BJ (cell line): ENCODE measurements at regions not wholly inside any gene's neighbourhood (a gene's known extent, or its start where the extent isn't known, plus 50 kb on each side); places are given as distances from the start of the nearest gene placed in this dataset.

Source experiments
- CTCF ChIA-PET: fragments of 350-600 bp; formaldehyde crosslinking; extraction: SDS; loops from one replicate; lab custom pipeline; 2021; ENCODE audit warnings: antibody characterized with exemption, inconsistent platforms; lab: Yijun Ruan, JAX
- POLR2A ChIA-PET: fragments of 300-600 bp; sonication (Branson Sonifier 250); formaldehyde crosslinking; extraction: SDS; loops from one replicate; lab custom pipeline; 2021; ENCODE audit warnings: antibody characterized with exemption; lab: Charles Lee
- DNase-seq: peaks from one replicate; pipeline ENCODE4 v3.0.0-alpha.2; 2011; ENCODE audit warnings: low read depth
- H3K27me3 ChIP-seq: 2 replicates; pipeline ENCODE4 v1.6.0; 2011; ENCODE audit warnings: low read length; ENCODE audit not compliant: control insufficient read depth, insufficient read depth
- H3K36me3 ChIP-seq: 2 replicates; pipeline ENCODE4 v1.5.1; 2011; ENCODE audit warnings: low read length; ENCODE audit not compliant: control insufficient read depth, insufficient read depth
- H3K4me3 ChIP-seq: 2 replicates; pipeline ENCODE4 v1.5.1; 2011; ENCODE audit warnings: low read depth, mild to moderate bottlenecking, control low read depth, low read length
- TF ChIP-seq, protein P1 (sequence below): IDR thresholded peaks from 2 replicates; pipeline ENCODE4 v1.5.1; 2011; ENCODE audit warnings: low read depth, mild to moderate bottlenecking, control low read depth, inconsistent platforms, low read length, moderate library complexity; ENCODE audit not compliant: insufficient read depth

DNA sequence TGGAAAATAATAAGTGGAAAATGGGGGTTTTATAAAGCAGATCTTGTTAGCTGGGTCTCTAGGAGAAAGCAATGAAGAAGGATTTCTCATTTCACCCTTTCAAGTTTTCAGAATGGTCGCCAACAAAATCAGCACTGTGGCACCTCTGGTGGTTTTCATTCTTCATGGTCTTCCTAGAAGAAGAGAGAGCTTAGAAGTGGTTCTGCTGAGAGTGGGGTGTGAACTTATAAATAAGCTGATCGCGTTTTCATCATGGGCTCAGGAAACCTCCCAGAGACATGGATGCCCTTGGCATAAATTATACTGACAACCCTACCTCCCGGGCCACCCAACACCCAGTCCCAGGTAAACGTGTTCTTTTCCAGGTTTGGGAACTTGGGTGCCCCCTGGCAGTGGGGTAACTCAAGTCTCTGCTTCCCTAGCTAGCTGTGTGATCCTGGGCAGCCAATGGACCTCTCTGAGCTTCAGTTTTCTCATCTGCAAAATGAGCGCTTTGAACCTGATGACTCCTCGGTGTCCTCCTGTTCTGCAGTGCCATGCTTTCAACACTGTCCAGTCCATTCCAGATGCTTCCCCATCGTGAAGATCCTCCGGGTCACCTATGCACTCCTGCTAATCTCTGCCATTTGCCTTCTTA lies 72.6 kb upstream of the GRAMD1B start:
- Histone ChIP-seq H3K4me3 (no peak overlapping the region; the same call in 1 of the 2 replicates), H3K27me3 (peaks cover 41% of the 10 kb centered on the region), H3K36me3 (no peaks in the 10 kb centered on the region)
- TF ChIP-seq, protein P1, sequence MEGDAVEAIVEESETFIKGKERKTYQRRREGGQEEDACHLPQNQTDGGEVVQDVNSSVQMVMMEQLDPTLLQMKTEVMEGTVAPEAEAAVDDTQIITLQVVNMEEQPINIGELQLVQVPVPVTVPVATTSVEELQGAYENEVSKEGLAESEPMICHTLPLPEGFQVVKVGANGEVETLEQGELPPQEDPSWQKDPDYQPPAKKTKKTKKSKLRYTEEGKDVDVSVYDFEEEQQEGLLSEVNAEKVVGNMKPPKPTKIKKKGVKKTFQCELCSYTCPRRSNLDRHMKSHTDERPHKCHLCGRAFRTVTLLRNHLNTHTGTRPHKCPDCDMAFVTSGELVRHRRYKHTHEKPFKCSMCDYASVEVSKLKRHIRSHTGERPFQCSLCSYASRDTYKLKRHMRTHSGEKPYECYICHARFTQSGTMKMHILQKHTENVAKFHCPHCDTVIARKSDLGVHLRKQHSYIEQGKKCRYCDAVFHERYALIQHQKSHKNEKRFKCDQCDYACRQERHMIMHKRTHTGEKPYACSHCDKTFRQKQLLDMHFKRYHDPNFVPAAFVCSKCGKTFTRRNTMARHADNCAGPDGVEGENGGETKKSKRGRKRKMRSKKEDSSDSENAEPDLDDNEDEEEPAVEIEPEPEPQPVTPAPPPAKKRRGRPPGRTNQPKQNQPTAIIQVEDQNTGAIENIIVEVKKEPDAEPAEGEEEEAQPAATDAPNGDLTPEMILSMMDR: no peak
- ChIA-PET POLR2A (no interaction called here), CTCF (interaction anchor here (1.2 to 1.7 kb wide), 2 partner anchors 19 to 121 kb away, joined by 3 read pairs; no protein-coding TSS in a partner anchor)
- no peak for DNase-seq

DNA sequence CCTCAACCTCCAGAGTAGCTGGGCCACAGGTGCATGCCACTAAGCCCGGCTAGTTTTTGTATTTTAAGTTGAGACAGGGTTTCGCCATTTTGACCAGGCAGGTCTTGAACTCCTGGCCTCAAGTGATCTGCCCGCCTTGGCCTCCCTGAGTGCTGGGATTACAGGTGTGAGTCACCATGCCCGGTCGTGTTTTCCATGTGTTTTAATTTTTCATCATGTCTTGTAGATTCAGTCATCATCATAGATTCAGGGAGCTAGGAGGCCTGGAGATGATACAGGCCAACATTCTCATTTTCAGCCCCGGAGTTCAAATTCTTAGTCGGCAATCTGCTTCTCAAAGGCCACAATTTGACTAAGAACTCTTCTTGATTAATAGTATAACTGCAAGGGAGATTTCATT lies 73.5 kb upstream of the GRAMD1B start:
- ChIA-PET CTCF (no interaction called here), POLR2A (no interaction called here)
- TF ChIP-seq, protein P1: no peak
- Histone ChIP-seq H3K4me3 (no peak overlapping the region), H3K36me3 (no peaks in the 10 kb centered on the region), H3K27me3 (peaks cover 39% of the 10 kb centered on the region)
- DNase-seq: no peak

DNA sequence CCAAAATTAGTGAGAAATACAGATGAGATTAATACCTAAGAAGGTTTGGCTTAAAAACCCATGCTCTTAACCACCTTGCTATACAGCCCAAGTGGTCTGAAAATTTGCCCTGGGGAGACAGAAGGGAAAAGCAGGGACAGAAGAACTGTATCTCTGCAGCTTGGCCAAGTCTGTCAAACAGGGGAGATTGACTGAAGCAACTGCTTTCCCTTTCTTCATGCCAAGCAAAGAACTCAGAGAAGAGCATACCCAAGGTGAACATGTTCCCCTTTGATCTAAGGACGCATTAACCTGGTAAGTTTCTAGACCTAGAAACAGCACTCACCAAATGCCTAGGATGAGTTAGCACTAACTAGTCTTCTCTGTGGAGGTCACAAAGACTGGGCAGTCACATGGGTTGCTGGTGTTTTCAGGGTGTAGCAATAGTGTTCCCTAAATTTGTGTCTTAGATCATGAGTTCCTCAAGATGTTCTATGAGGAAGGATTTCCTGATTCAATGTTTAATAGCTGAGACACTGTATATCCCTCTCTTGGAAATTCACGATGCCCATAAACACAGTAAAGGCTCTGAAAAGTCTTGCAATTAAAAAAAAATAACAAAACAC lies 75.6 kb upstream of the GRAMD1B start:
- CTCF ChIA-PET: no interaction called here
- no peak for DNase-seq
- Histone ChIP-seq H3K4me3 (no peak overlapping the region), H3K36me3 (no peaks in the 10 kb centered on the region), H3K27me3 (peaks cover 36% of the 10 kb centered on the region)
- POLR2A ChIA-PET: no interaction called here
- TF ChIP-seq, protein P1: no peak

DNA sequence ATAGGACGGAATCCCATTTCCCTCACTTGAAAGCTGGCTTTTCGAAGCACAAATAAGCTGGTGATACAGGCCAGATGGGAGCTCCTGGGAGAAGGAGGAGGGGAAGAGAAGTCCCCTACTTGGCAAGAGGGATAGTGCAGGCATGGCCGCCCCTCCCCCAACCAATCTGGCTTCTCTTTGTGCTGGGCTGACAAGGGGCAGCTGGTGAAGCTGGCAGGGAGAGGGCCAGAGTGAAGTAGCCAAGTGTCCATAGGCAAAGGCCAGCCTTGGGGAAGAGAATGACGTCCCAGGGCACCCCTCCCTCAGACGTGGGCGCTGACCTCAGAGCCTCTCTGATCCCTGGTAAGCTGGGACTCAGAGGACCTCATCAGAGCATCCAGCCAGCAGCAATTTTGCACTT lies 78.7 kb upstream of the GRAMD1B start:
- DNase-seq: no peak
- POLR2A ChIA-PET: no interaction called here
- Histone ChIP-seq H3K36me3 (no peaks in the 10 kb centered on the region), H3K4me3 (no peak overlapping the region), H3K27me3 (peaks cover 19% of the 10 kb centered on the region)
- TF ChIP-seq, protein P1: no peak
- CTCF ChIA-PET: no interaction called here

- Histone ChIP-seq H3K27me3 (peaks cover 17% of the 10 kb centered on the region), H3K4me3 (no peak overlapping the region), H3K36me3 (no peaks in the 10 kb centered on the region)
- POLR2A ChIA-PET: no interaction called here
- TF ChIP-seq, protein P1: no peak
- CTCF ChIA-PET: no interaction called here
- no peak for DNase-seq
Observed at GRCh38 chr11:123349382-123349781, 80.7 kb upstream of the GRAMD1B start.
